ENCODE measurements at regions not wholly inside any gene's neighbourhood (a gene's known extent, or its start where the extent isn't known, plus 50 kb on each side); places are given as distances from the start of the nearest gene placed in this dataset.

DNA sequence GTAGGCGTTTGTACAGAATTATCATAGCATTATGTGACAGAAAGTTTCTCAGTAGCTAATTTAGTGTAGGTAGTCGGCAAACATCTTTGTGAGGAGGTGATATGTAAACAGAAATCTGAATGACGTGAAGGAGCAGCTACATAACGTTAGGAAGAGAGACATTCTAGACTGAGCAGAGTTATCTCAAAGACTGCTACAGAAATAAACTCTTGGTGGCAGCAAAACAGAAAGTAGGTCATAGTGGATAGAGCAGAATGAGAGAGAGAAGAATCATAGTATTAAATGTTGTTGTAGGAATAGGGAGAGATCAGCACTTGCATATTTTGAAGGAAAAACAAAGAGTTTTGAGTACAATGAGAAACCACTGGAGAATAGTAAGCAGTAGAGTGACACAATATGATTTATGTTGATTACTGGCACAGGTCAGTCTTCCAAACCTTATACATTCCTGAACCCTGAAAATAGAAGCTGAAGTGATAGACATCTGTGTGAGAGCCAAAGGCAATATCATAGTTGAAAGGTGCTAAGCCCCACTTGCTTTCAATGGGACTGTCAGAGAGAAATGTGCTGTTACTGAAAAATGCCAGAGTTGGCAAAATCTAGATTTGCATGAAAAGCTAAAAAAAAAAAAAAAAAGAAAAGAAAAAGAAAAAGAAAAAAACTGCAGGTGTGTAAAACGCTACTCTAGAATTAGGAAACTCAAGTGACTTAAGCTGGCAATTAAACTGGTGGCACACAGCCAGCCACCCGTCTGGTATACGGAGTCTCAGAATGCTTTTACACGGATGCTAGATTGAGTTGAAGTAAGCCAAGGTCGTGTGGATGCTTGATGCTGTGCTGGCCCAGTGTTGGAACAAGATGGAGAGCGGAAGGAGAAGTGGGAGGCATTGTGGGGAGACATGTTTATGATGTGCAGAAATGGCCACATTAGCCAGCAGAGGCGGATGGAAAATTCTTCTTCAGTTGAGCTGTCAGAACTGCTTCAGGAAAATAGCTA, 750.2 kb upstream of the HS3ST1 start:
- Mint-ChIP-seq H3K27ac (no peak overlapping the region), H3K27me3 (no peaks in the 10 kb centered on the region)

GRCh38 chr4:12177416-12177815, 748.7 kb upstream of the HS3ST1 start:
- no peak for DNase-seq (ENCODE audit: extremely low spot score, unreplicated experiment)
- Mint-ChIP-seq H3K36me3 (no peaks in the 10 kb centered on the region), H3K4me1 (ENCODE audit: unreplicated experiment) (no peaks in the 10 kb centered on the region), H3K9me3 (no peaks in the 10 kb centered on the region), H3K27me3 (no peaks in the 10 kb centered on the region), H3K27ac (no peak overlapping the region), H3K4me3 (no peak overlapping the region)
- TF ChIP-seq, protein P1, sequence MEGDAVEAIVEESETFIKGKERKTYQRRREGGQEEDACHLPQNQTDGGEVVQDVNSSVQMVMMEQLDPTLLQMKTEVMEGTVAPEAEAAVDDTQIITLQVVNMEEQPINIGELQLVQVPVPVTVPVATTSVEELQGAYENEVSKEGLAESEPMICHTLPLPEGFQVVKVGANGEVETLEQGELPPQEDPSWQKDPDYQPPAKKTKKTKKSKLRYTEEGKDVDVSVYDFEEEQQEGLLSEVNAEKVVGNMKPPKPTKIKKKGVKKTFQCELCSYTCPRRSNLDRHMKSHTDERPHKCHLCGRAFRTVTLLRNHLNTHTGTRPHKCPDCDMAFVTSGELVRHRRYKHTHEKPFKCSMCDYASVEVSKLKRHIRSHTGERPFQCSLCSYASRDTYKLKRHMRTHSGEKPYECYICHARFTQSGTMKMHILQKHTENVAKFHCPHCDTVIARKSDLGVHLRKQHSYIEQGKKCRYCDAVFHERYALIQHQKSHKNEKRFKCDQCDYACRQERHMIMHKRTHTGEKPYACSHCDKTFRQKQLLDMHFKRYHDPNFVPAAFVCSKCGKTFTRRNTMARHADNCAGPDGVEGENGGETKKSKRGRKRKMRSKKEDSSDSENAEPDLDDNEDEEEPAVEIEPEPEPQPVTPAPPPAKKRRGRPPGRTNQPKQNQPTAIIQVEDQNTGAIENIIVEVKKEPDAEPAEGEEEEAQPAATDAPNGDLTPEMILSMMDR (conservative IDR thresholded peaks at IDR 0.05): no peak

More for the DNA sequence above, 750.2 kb upstream of the HS3ST1 start:
- Mint-ChIP-seq H3K4me1 (ENCODE audit: unreplicated experiment) (no peaks in the 10 kb centered on the region), H3K4me3 (no peak overlapping the region), H3K9me3 (no peaks in the 10 kb centered on the region), H3K36me3 (no peaks in the 10 kb centered on the region)
- TF ChIP-seq, protein P1 (conservative IDR thresholded peaks at IDR 0.05): no peak
- DNase-seq (ENCODE audit: extremely low spot score, unreplicated experiment): no peak

GRCh38 chr4:12173496-12173895, 744.8 kb upstream of the HS3ST1 start:
- Mint-ChIP-seq H3K4me1 (ENCODE audit: unreplicated experiment) (no peaks in the 10 kb centered on the region), H3K27me3 (no peaks in the 10 kb centered on the region), H3K9me3 (no peaks in the 10 kb centered on the region), H3K36me3 (no peaks in the 10 kb centered on the region), H3K27ac (no peak overlapping the region), H3K4me3 (no peak overlapping the region)
- TF ChIP-seq, protein P1 (conservative IDR thresholded peaks at IDR 0.05): no peak
- no peak for DNase-seq (ENCODE audit: extremely low spot score, unreplicated experiment)

GRCh38 chr4:12172198-12172973, 743.7 kb upstream of the HS3ST1 start:
- TF ChIP-seq, protein P1 (conservative IDR thresholded peaks at IDR 0.05): no peak
- Mint-ChIP-seq H3K4me1 (ENCODE audit: unreplicated experiment) (no peaks in the 10 kb centered on the region), H3K9me3 (no peaks in the 10 kb centered on the region), H3K4me3 (no peak overlapping the region), H3K36me3 (no peaks in the 10 kb centered on the region), H3K27ac (no peak overlapping the region), H3K27me3 (no peaks in the 10 kb centered on the region)
- no peak for DNase-seq (ENCODE audit: extremely low spot score, unreplicated experiment)

DNA sequence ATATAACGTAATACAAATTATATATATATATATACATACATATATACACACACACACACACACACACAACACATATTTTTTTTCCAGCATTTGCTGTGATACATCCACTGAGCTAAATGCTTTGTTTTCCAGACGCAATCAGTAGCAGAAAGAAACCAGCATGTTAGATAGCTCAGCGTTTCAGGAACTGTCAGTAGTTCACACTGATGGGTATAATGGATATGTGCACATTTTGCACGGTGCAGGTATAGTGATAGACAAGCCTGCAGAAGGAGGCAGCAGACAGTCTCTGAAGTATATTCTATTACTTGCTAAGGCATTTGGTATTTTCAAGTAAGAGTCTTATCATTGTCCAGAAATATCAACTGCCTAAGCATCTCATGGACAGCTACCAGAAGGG, 741.6 kb upstream of the HS3ST1 start:
- DNase-seq (ENCODE audit: extremely low spot score, unreplicated experiment): no peak
- TF ChIP-seq, protein P1 (conservative IDR thresholded peaks at IDR 0.05): no peak
- Mint-ChIP-seq H3K36me3 (no peaks in the 10 kb centered on the region), H3K9me3 (no peaks in the 10 kb centered on the region), H3K4me1 (ENCODE audit: unreplicated experiment) (no peaks in the 10 kb centered on the region), H3K27me3 (no peaks in the 10 kb centered on the region), H3K4me3 (no peak overlapping the region), H3K27ac (no peak overlapping the region)

Data from type B pancreatic cell (in vitro differentiated cells).